Heart left ventricle (tissue), 16 donors: ENCODE measurements at regions not wholly inside any gene's neighbourhood (a gene's known extent, or its start where the extent isn't known, plus 50 kb on each side); places are given as distances from the start of the nearest gene placed in this dataset.

Experiments used
- ATAC-seq, 4 donors: fragments of 200-7000 bp; cut with Tn5 transposase; one replicate each; pipeline ENCODE4 v1.9.1; 2020 to 2022; ENCODE audit warnings: moderate library complexity in 4 of 4, mild to moderate bottlenecking in 3 of 4, moderate number of reproducible peaks in 1 of 4
- DNase-seq, 5 donors: peaks; one replicate each; pipeline ENCODE4 v3.0.0-alpha.2; 2020
- H3K27ac ChIP-seq, 12 donors: fragments of 200-600 bp; sonication (generic) in 4 of 12; one replicate each; pipeline versions ENCODE4 v1.5.0 to v1.8.0; 2016 to 2022; ENCODE audit warnings: mild to moderate bottlenecking in 2 of 12
- H3K27me3 ChIP-seq, 9 donors: fragments of 200-600 bp; sonication (generic) in 2 of 9; one replicate each; pipeline versions ENCODE4 v1.5.1 to v1.8.0; 2016 to 2022; ENCODE audit warnings: mild to moderate bottlenecking in 3 of 9
- H3K36me3 ChIP-seq, 9 donors: fragments of 200-600 bp; sonication (generic) in 2 of 9; one replicate each; pipeline versions ENCODE4 v1.5.0 to v1.8.0; 2018 to 2022; ENCODE audit warnings: mild to moderate bottlenecking in 2 of 9
- H3K4me1 ChIP-seq, 12 donors: fragments of 200-600 bp; sonication (generic) in 4 of 12; one replicate each; pipeline versions ENCODE4 v1.5.0 to v1.8.0; 2016 to 2022; ENCODE audit warnings: mild to moderate bottlenecking in 3 of 12
- H3K4me3 ChIP-seq, 12 donors: fragments of 200-600 bp; sonication (generic) in 4 of 12; one replicate each; pipeline versions ENCODE4 v1.5.0 to v1.8.0; 2017 to 2022; ENCODE audit warnings: mild to moderate bottlenecking in 9 of 12, moderate library complexity in 4 of 12
- H3K9me3 ChIP-seq, 12 donors: fragments of 200-600 bp; sonication (generic) in 4 of 12; one replicate each; pipeline versions ENCODE4 v1.5.0 to v1.8.0; 2016 to 2022; ENCODE audit warnings: mild to moderate bottlenecking in 1 of 12
- CTCF ChIP-seq, 12 donors: fragments of 200-600 bp; sonication (generic) in 4 of 12; IDR thresholded peaks; one replicate each; pipeline versions ENCODE4 v1.5.0 to v1.8.0; 2018 to 2022; ENCODE audit warnings: antibody characterized with exemption in 12 of 12, mild to moderate bottlenecking in 5 of 12
- POLR2A ChIP-seq, 2 donors: fragments of 450-650 bp; IDR thresholded peaks; one replicate each; pipeline ENCODE4 v1.6.1; 2017; ENCODE audit warnings: antibody characterized with exemption in 2 of 2, mild to moderate bottlenecking in 2 of 2, moderate library complexity in 2 of 2
- WGBS, 4 donors: extraction: QIAGEN DNeasy Blood & Tissue Kit in 2 of 4; methylation state at CpG; one replicate each; pipeline versions ENCODE4 v1.1.5 to v1.1.7; 2013 to 2018; 5-methylcytosine and 5-hydroxymethylcytosine counted together
- intact Hi-C, 10 donors: fragments of 100-400 bp; cut with DNase I; formaldehyde crosslinking; loops; one replicate each; pipeline versions ENCODE4 v1.11.1 to v1.14.2; 2022
- donor health status: ischemic (EF 13 %, LVEDD 7.1; RV severe dilation, severe dysfunction).
- donor health status: healthy with polysubstance abuse.
- donor health status: DM: no; HTN: yes; CAD: no.
- donor health status: DM: no; HTN: no; CAD: no.
- donor health status: ischemic (EF 25% LVEDD 6.9; RV normal size, moderate dysfunction).
- donor health status: ischemic (EF 25% LVEDD 5.7; RV mildly dilated, moderate dysfunction).
- donor health status: healthy.
- donor health status: DM: yes; HTN: yes; CAD: no.
- donor health status: ischemic (EF 35%, LVEDD 5.7; RV mildly dilated, moderate dysfunction).
- donor health status: nonischemic (EF 11% LVEDD 7.7; RV severe dilation, severe dysfunction).
- donor health status: DM: yes; HTN: yes; CAD: no.
- donor health status: PGD.
- donor health status: ischemic (EF 29% LVEDD 5.4; RV normal size, mild dysfunction).
- donor health status: nonischemic (EF 23%, LVEDD 6.1; RV moderate dilation, normal function).

- H3K27ac ChIP-seq, result no peak overlapping the region
- ATAC-seq (no peak), DNase-seq (no peak)
- no peak overlapping the region for H3K4me3 ChIP-seq
- peaks cover 0 to 8% (median 0%) of the 10 kb centered on the region in 12 donors for H3K9me3 ChIP-seq
- TF ChIP-seq POLR2A (IDR thresholded peaks at IDR 0.05), result no peak
- TF ChIP-seq CTCF (IDR thresholded peaks at IDR 0.05), result no peak
- H3K27me3 ChIP-seq, result no peaks in the 10 kb centered on the region
- 66 to 91% (median 80%) methylated on average over 3 of the region's 3 CpGs for WGBS, 4 donors
- intact Hi-C loops, result loop anchor here in 1 of 10 donors (10.0 kb wide), 1 partner anchor 51 kb away; no protein-coding TSS in a partner anchor
- H3K36me3 ChIP-seq, result no peaks in the 10 kb centered on the region
- H3K4me1 ChIP-seq, result no peaks in the 10 kb centered on the region
These were observed 127.2 kb upstream of the TSC22D1 start for GRCh38 chr13:44703371-44703770.

- ATAC-seq, result no peak
- H3K27ac ChIP-seq, result no peak overlapping the region
These were observed 121.9 kb upstream of the TSC22D1 start for GRCh38 chr13:44698066-44698465.

GRCh38 chr13:44697058-44697457 lies 120.9 kb upstream of the TSC22D1 start:
- no peak for TF ChIP-seq POLR2A (IDR thresholded peaks at IDR 0.05)
- no peak for TF ChIP-seq CTCF (IDR thresholded peaks at IDR 0.05)
- peaks cover 0 to 22% (median 9%) of the 10 kb centered on the region in 12 donors for H3K4me1 ChIP-seq
- no peaks in the 10 kb centered on the region for H3K27me3 ChIP-seq
- intact Hi-C loops, result no loop called here
- H3K36me3 ChIP-seq, result no peaks in the 10 kb centered on the region
- H3K9me3 ChIP-seq, result no peaks in the 10 kb centered on the region
- no peak overlapping the region for H3K27ac ChIP-seq
- no peak for DNase-seq
- no peak for ATAC-seq
- H3K4me3 ChIP-seq, result no peak overlapping the region
- WGBS, 4 donors, result 64 to 71% (median 69%) methylated on average over 1 of the region's 1 CpG

More at GRCh38 chr13:44698066-44698465, 121.9 kb upstream of the TSC22D1 start:
- H3K4me3 ChIP-seq, result no peak overlapping the region
- 75 to 82% (median 75%) methylated on average over 7 of the region's 7 CpGs for WGBS, 4 donors
- H3K36me3 ChIP-seq, result no peaks in the 10 kb centered on the region
- intact Hi-C loops, result no loop called here
- TF ChIP-seq CTCF (IDR thresholded peaks at IDR 0.05) (no peak), POLR2A (IDR thresholded peaks at IDR 0.05) (no peak)
- no peaks in the 10 kb centered on the region for H3K9me3 ChIP-seq
- DNase-seq, result no peak
- H3K27me3 ChIP-seq, result no peaks in the 10 kb centered on the region
- peaks cover 0 to 17% (median 8%) of the 10 kb centered on the region in 12 donors for H3K4me1 ChIP-seq

GRCh38 chr13:44695520-44695919 lies 119.4 kb upstream of the TSC22D1 start:
- DNase-seq, result no peak
- Histone ChIP-seq H3K27me3 (no peaks in the 10 kb centered on the region), H3K4me1 (peaks cover 0 to 22% (median 9%) of the 10 kb centered on the region in 12 donors), H3K27ac (no peak overlapping the region), H3K36me3 (no peaks in the 10 kb centered on the region), H3K9me3 (no peaks in the 10 kb centered on the region), H3K4me3 (no peak overlapping the region)
- intact Hi-C loops, result no loop called here
- TF ChIP-seq POLR2A (IDR thresholded peaks at IDR 0.05), result no peak
- TF ChIP-seq CTCF (IDR thresholded peaks at IDR 0.05), result no peak
- ATAC-seq, result no peak
- 85 to 93% (median 91%) methylated on average over 2 of the region's 2 CpGs for WGBS, 4 donors
